ENCODE measurements at regions not wholly inside any gene's neighbourhood (a gene's known extent, or its start where the extent isn't known, plus 50 kb on each side); places are given as distances from the start of the nearest gene placed in this dataset.

DNA sequence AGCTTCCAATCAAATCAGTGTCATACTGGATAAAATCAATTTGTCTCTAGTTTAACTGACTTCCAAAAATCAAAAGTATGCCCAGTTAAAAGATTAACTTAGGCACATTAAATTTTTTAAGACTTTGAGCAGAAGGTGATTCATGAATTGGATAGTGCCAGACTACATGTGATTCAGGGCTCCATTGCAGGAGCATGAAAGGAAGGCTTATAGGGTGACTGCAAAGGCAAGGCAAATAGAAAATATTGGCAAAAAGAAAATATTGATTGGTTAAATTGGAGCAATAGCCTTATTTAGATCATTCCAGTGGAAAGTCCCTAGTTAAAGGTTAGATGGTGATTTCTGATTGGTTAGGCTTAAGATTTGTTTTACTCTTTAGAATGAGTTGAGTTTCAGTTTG is 223.9 kb upstream of the ERCC4 start:
- TF ChIP-seq EZH2phosphoT487 (IDR thresholded peaks at IDR 0.05; ENCODE audit: low read depth) (no peak), CTCF (IDR thresholded peaks at IDR 0.05; ENCODE audit: low read depth, low read length) (no peak)

Data from OCI-LY3 (cell line).